GM06990 (cell line): ENCODE measurements at regions not wholly inside any gene's neighbourhood (a gene's known extent, or its start where the extent isn't known, plus 50 kb on each side); places are given as distances from the start of the nearest gene placed in this dataset.

Experiments used
- DNase-seq: peaks from one replicate; pipeline ENCODE4 v3.0.0-alpha.2; 2011; ENCODE audit not compliant: insufficient read length; ENCODE audit errors: extremely low read depth
- H3K27me3 ChIP-seq: replicated peaks from 2 replicates; pipeline ENCODE4 v1.6.0; 2011; ENCODE audit warnings: low read length; ENCODE audit not compliant: control insufficient read depth, insufficient read depth
- H3K36me3 ChIP-seq: 2 replicates; pipeline ENCODE4 v1.5.1; 2011; ENCODE audit warnings: low read length; ENCODE audit not compliant: control insufficient read depth, insufficient read depth
- H3K4me3 ChIP-seq: replicated peaks from 2 replicates; pipeline ENCODE4 v1.5.1; 2011; ENCODE audit warnings: low read depth, mild to moderate bottlenecking, control low read depth, low read length
- TF ChIP-seq, protein P1 (sequence below): IDR thresholded peaks from 2 replicates; pipeline ENCODE4 v1.5.1; 2011; ENCODE audit warnings: low read length, control low read depth, mild to moderate bottlenecking, inconsistent platforms; ENCODE audit not compliant: insufficient read depth, poor library complexity, severe bottlenecking

DNA sequence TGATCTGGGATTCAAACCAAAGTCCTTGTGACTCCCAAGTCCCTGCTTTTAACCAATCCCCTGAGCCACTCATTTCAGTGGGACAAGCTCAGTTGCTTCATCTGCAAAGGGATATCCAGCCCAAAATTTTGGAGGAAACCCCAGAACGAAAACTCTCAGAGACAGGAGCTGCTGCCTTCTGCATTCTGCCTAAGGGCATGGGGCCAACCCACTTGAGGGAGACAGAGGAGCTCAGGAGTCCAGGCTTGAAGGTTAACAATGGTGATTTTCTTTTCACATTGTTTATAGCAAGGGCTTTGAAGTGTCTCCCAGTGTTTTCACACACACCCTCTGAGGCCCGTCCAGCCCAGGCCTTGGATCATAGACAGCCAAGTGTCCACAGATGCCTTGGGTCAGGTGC is 148.1 kb upstream of the CTTNBP2NL start:
- Histone ChIP-seq H3K36me3 (no peaks in the 10 kb centered on the region), H3K4me3 (no peak overlapping the region), H3K27me3 (no peaks in the 10 kb centered on the region; the same call in 1 of the 2 replicates)
- no peak for DNase-seq
- TF ChIP-seq, protein P1, sequence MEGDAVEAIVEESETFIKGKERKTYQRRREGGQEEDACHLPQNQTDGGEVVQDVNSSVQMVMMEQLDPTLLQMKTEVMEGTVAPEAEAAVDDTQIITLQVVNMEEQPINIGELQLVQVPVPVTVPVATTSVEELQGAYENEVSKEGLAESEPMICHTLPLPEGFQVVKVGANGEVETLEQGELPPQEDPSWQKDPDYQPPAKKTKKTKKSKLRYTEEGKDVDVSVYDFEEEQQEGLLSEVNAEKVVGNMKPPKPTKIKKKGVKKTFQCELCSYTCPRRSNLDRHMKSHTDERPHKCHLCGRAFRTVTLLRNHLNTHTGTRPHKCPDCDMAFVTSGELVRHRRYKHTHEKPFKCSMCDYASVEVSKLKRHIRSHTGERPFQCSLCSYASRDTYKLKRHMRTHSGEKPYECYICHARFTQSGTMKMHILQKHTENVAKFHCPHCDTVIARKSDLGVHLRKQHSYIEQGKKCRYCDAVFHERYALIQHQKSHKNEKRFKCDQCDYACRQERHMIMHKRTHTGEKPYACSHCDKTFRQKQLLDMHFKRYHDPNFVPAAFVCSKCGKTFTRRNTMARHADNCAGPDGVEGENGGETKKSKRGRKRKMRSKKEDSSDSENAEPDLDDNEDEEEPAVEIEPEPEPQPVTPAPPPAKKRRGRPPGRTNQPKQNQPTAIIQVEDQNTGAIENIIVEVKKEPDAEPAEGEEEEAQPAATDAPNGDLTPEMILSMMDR: no peak

DNA sequence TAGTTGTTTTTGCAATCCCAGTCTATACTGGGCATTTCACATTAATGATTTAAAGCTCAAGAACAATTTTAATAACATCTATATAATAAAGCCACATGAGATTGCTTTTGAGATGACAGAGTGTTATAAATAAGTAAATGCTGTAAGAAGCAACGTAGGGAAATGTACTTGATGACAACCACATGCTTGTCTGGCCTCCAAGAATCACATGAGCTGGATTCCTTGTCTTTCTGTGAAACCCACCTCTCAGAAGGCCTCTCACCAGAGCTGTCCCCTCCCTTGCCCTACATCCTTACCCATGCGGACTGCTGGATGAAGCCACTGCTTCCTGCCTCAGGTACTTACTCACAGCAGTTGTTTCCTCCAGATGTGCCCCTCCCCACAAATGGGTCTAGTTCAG is 145.1 kb upstream of the CTTNBP2NL start:
- Histone ChIP-seq H3K36me3 (no peaks in the 10 kb centered on the region), H3K4me3 (no peak overlapping the region), H3K27me3 (no peaks in the 10 kb centered on the region; the same call in none of the 2 replicates)
- no peak for DNase-seq
- TF ChIP-seq, protein P1: no peak

DNA sequence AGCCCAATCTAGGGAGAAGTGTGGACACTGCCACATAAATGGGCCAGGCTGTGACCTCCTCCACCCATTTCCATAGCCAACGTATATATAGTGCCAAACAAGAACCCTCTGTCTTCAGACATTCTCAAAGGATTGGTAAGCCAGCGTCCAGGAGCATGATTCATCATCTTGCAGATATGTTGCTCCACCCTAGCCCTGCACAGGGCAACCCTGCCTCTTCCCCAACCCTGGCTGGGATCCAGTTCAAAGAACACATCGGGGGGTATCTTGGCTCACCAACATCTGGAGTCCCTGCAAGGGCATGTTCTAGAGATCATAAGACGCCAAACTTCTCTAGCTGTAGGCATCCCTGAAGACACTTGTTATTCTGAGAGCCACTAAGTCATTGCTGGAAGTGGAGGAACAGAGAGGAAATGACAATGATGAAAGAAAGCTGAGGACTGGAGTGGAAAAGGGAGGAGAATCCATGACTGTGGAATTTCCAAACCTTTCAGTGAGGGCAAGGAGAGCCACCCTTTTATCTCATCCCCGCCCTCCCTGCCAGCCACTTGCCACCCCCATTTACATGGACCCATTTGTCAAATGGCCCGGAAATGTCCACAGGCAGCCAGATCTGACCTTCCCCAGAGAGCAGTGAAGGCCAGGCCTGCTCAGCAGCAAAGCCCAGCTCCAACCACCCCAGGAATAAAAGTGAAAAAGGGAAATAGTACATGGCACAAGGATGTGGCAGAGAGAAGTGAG is 144.1 kb upstream of the CTTNBP2NL start:
- no peak overlapping the region for H3K4me3 ChIP-seq
- no peak for DNase-seq
- no peaks in the 10 kb centered on the region for H3K36me3 ChIP-seq
- TF ChIP-seq, protein P1: no peak
- H3K27me3 ChIP-seq: no peaks in the 10 kb centered on the region; the same call in none of the 2 replicates

DNA sequence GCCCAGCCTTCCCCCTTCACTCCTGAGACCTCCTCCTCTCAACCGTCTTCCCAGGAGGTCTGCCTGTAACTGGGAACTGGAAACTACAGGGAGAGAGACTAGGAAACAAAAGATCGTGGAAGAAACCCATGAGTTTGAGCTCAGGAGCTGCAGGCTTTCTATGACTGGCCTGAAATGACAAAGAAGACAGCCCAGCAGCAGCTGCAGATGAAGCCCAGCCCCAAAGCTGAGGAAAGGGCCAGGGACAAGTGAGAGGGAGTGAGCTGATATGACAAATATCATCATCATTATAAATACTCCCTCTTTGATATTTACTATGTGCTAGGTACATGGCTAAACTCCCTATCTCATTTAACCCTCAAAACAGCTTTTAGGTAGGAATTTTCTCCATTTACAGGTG is 142.6 kb upstream of the CTTNBP2NL start:
- TF ChIP-seq, protein P1: no peak
- H3K27me3 ChIP-seq: no peaks in the 10 kb centered on the region; the same call in none of the 2 replicates
- H3K36me3 ChIP-seq: no peaks in the 10 kb centered on the region
- no peak overlapping the region for H3K4me3 ChIP-seq
- DNase-seq: no peak

DNA sequence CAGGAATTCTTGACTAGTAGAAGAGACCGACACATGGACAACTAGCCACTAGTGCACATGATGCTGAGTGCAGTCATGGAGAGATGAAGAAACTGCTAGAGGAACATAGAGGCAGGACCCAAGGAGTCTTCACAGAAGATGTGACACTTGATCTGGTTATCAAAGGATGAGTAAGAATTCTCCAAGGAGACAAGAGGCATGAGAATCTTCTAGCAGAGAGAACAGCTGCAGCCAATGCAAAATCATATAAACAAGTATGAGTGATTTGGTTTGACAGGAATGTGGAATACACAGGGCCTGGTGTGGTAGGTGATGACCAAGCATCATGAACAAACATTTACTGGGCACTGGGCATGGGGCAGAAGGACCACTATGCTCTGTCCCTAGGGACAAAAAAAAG is 140.9 kb upstream of the CTTNBP2NL start:
- H3K36me3 ChIP-seq: no peaks in the 10 kb centered on the region
- TF ChIP-seq, protein P1: no peak
- no peak overlapping the region for H3K4me3 ChIP-seq
- no peak for DNase-seq
- no peaks in the 10 kb centered on the region; the same call in 1 of the 2 replicates for H3K27me3 ChIP-seq
